Posterior vena cava (tissue), 2 donors: ENCODE measurements at regions not wholly inside any gene's neighbourhood (a gene's known extent, or its start where the extent isn't known, plus 50 kb on each side); places are given as distances from the start of the nearest gene placed in this dataset.

ENCODE experiments used
- DNase-seq: peaks from one replicate; pipeline ENCODE4 v3.0.0-alpha.2; 2020; ENCODE audit warnings: low spot score
- intact Hi-C, 2 donors: fragments of 100-400 bp; cut with DNase I; formaldehyde crosslinking; loops; one replicate each; pipeline versions ENCODE4 v1.14.1 to v1.14.2; 2022 to 2023
- microRNA-seq, 2 donors: library from miRNA; unstranded; fragments of <30 nt; microRNA quantifications; one replicate each; pipeline ENCODE4 v1.2.0, GENCODE V29; 2020 to 2021; ENCODE audit warnings: borderline microRNAs expressed in 2 of 2
- donor health status: DM: yes; HTN: yes; CAD: no.
- donor health status: DM: yes; HTN: yes; CAD: no.

DNA sequence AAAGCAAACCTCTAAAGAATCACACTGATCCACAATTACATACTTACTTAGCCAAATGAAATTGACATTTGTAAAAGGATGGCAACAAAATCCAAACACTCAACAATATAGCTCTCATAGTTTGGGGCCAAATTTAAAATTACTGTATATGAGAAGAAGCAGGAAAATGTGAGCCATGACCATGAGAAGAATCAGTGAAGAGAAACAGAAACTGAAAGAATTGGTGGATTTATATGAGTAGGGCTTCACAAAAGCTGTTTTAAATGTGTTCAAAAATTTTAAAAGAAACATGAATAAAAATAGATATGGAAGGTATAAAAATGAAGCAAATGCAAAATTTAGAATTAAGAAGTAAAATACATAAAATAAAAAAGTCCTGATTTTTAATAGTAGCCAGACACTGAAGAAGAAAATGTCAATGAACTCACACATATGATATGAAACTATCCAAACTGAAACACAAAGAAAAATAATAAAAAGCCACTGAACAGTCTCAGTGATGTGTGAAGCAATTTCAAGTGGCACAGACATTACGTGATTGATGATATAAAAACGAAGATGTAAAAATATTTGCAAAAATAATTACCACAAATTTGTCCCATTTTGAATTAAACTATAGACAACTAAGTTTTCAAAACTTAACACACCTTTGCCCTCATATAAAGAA, 87.9 kb upstream of the MDGA2 start:
- intact Hi-C loops: no loop called here
- no peak for DNase-seq

DNA sequence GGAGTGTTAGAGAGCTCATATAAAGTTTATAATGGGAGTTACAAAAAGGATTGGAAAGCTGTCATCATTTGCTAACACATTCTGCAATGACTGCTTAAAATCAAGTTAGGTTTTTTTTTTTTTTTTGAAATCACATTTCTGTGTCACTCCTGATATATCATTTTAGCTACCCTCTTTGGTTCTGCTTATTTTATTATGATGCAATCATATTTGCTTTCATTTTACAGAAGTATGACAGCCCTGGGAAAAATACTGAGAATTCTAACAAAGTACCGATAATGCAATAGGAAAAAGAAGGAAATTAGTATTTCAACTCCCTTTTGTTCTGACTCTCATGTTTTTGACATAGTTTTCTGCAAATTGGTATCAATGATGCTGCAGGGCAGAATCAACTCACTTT, 71.6 kb upstream of the MDGA2 start:
- DNase-seq: no peak
- intact Hi-C loops: no loop called here

DNA sequence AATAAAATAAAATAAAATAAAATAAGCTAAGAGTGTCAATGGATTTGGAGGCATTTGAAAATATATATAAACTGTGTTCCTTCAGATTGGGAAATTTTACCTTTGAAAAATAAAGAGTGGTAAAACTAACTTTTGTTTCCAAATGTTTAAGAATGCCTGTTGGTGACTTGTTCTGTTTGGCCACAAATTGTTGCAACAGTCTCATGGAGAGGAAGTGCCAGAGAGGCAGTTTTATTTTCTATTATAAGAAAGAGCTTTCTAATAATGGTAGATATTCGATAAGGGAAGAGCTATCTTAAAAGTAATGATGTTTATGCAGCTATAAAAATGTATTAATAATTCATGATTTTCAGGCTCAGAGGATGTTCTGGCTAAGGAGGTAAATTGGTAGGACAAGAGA, 68.8 kb upstream of the MDGA2 start:
- intact Hi-C loops: no loop called here
- no peak for DNase-seq

DNA sequence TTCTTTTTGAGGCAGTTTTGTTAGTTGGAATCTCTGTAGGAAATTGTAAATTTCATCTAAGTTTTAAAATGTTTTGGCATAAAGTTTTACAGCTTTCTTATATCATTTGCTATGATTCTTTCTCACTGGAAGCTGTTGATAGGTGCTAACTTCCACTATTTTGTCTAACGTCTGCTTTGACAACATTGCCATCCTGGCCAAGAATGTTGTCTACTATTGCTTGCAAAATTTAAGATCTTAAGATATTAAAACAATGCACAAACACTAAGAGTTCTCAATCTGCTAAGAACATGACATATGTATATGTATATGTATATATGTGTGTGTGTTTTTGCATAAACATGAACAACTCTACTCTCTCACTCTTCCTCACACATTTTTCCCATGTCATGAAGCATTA, 64.1 kb upstream of the MDGA2 start:
- DNase-seq: no peak
- intact Hi-C loops: no loop called here

DNA sequence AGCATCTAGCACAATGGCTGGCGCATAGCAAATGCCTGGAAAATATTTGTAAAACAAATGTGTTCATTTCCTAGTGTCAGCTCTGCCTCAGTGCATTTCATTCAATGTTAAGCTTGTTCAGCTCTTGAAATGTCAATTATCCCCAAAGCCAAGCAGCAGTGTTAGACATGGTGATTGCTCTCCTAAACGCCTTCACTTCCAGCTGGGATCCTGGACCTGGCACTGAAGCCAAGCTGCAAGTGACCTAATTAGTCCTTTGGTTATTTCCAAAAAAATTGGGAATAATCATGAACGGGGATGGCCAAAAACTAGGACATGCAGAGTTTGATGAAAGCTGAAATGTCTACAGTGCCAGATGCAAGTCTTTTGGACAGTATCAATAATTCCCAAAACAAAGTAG, 54.9 kb upstream of the MDGA2 start:
- intact Hi-C loops: no loop called here
- DNase-seq: no peak

Small RNA genes lying in the stretch of these regions (microRNA-seq; reads per million reads assigned to microRNA genes)
- gene MIR548Y: 0 reads per million in 2 donors
